H9 (cell line): ENCODE measurements at regions not wholly inside any gene's neighbourhood (a gene's known extent, or its start where the extent isn't known, plus 50 kb on each side); places are given as distances from the start of the nearest gene placed in this dataset.

Source experiments
- DNase-seq: peaks from one replicate; pipeline ENCODE4 v3.0.0-alpha.2; 2017
- H2AFZ ChIP-seq: one replicate; pipeline ENCODE4 v1.6.1; 2013; ENCODE audit warnings: mild to moderate bottlenecking, low read length, control low read depth, moderate library complexity
- H2AK5ac ChIP-seq: 2 replicates; pipeline ENCODE4 v1.6.1; 2013; ENCODE audit warnings: low read length, control low read depth, mixed read lengths; ENCODE audit not compliant: insufficient read length
- H2BK120ac ChIP-seq: one replicate; pipeline ENCODE4 v1.6.1; 2013; ENCODE audit warnings: low read depth, mild to moderate bottlenecking, low read length, control low read depth, inconsistent platforms; ENCODE audit not compliant: poor library complexity, severe bottlenecking
- H2BK12ac ChIP-seq: 2 replicates; pipeline ENCODE4 v1.6.1; 2013; ENCODE audit warnings: low read length, control low read depth, mixed read lengths, low read depth; ENCODE audit not compliant: insufficient read length
- H2BK15ac ChIP-seq: 2 replicates; pipeline ENCODE4 v1.6.1; 2013; ENCODE audit warnings: low read depth, low read length, control low read depth
- H2BK20ac ChIP-seq: one replicate; pipeline ENCODE4 v1.6.1; 2013; ENCODE audit warnings: low read depth, mild to moderate bottlenecking, low read length, control low read depth, inconsistent platforms; ENCODE audit not compliant: poor library complexity, severe bottlenecking
- H2BK5ac ChIP-seq: 2 replicates; pipeline ENCODE4 v1.6.1; 2013; ENCODE audit warnings: low read length, control low read depth, mixed read lengths; ENCODE audit not compliant: insufficient read length
- H3K14ac ChIP-seq: 2 replicates; pipeline ENCODE4 v1.6.1; 2013; ENCODE audit warnings: low read length, control low read depth; ENCODE audit not compliant: insufficient read depth
- H3K18ac ChIP-seq: 2 replicates; pipeline ENCODE4 v1.6.1; 2013; ENCODE audit warnings: low read depth, mild to moderate bottlenecking, mixed read lengths, low read length, control low read depth; ENCODE audit not compliant: insufficient read length
- H3K23ac ChIP-seq: 2 replicates; pipeline ENCODE4 v1.6.1; 2013; ENCODE audit warnings: low read length, control low read depth, mixed read lengths, low read depth; ENCODE audit not compliant: insufficient read length
- H3K23me2 ChIP-seq: 2 replicates; pipeline ENCODE4 v1.6.1; 2013; ENCODE audit warnings: low read depth, mild to moderate bottlenecking, mixed read lengths, low read length, control low read depth; ENCODE audit not compliant: insufficient read length, poor library complexity, severe bottlenecking
- H3K27ac ChIP-seq: 2 replicates; pipeline ENCODE4 v1.5.1; 2013; ENCODE audit warnings: low read length, control low read depth, mixed read lengths, low read depth; ENCODE audit not compliant: insufficient read length
- H3K27me3 ChIP-seq: 2 replicates; pipeline ENCODE4 v1.6.1; 2013; ENCODE audit warnings: low read length, control low read depth, inconsistent platforms; ENCODE audit not compliant: insufficient read depth
- H3K4ac ChIP-seq: 2 replicates; pipeline ENCODE4 v1.6.1; 2013; ENCODE audit warnings: low read depth, mild to moderate bottlenecking, control low read depth, inconsistent platforms, low read length, moderate library complexity
- H3K4me1 ChIP-seq: 2 replicates; pipeline ENCODE4 v1.6.1; 2013; ENCODE audit warnings: low read length, control low read depth, inconsistent platforms; ENCODE audit not compliant: insufficient read depth
- H3K4me2 ChIP-seq: 2 replicates; pipeline ENCODE4 v1.6.1; 2013; ENCODE audit warnings: low read length, control low read depth, mixed read lengths; ENCODE audit not compliant: insufficient read length, insufficient read depth
- H3K56ac ChIP-seq: 2 replicates; pipeline ENCODE4 v1.6.1; 2013; ENCODE audit warnings: low read depth, mild to moderate bottlenecking, mixed read lengths, low read length, control low read depth; ENCODE audit not compliant: insufficient read length
- H3K79me1 ChIP-seq: 2 replicates; pipeline ENCODE4 v1.6.1; 2013; ENCODE audit warnings: low read depth, mild to moderate bottlenecking, moderate library complexity, low read length, control low read depth, inconsistent platforms; ENCODE audit not compliant: insufficient read depth, poor library complexity, severe bottlenecking
- H3K79me2 ChIP-seq: 2 replicates; pipeline ENCODE4 v1.6.1; 2013; ENCODE audit warnings: low read length, control low read depth, inconsistent platforms; ENCODE audit not compliant: insufficient read depth
- H3K9ac ChIP-seq: 2 replicates; pipeline ENCODE4 v1.6.1; 2013; ENCODE audit warnings: low read length, control low read depth, mixed read lengths; ENCODE audit not compliant: insufficient read length; ENCODE audit errors: extremely low read depth
- H3K9me3 ChIP-seq: one replicate; pipeline ENCODE4 v1.6.1; 2013; ENCODE audit warnings: low read depth, low read length, inconsistent platforms; ENCODE audit not compliant: control insufficient read depth
- H3T11ph ChIP-seq: one replicate; pipeline ENCODE4 v1.6.1; 2013; ENCODE audit warnings: mild to moderate bottlenecking, low read length, control low read depth, inconsistent platforms
- H4K20me1 ChIP-seq: one replicate; pipeline ENCODE4 v1.6.1; 2013; ENCODE audit not compliant: control insufficient read depth, insufficient read length, insufficient read depth
- H4K5ac ChIP-seq: 2 replicates; pipeline ENCODE4 v1.6.1; 2013; ENCODE audit warnings: low read depth, mild to moderate bottlenecking, mixed read lengths, low read length, control low read depth; ENCODE audit not compliant: insufficient read length
- H4K8ac ChIP-seq: replicated peaks from 2 replicates; pipeline ENCODE4 v1.6.1; 2013; ENCODE audit warnings: low read length, control low read depth, mixed read lengths, low read depth; ENCODE audit not compliant: insufficient read length
- H4K91ac ChIP-seq: 2 replicates; pipeline ENCODE4 v1.6.1; 2013; ENCODE audit warnings: low read depth, mild to moderate bottlenecking, moderate library complexity, mixed read lengths, low read length, control low read depth; ENCODE audit not compliant: insufficient read length
- H3K27ac Mint-ChIP-seq, 3 experiments: 2 replicates in 2 of 3; 3 replicates in 1 of 3; pipeline ENCODE4 v1.8.0; 2020 to 2021; ENCODE audit warnings: mixed read lengths in 3 of 3, mild to moderate bottlenecking in 1 of 3, moderate library complexity in 1 of 3
- H3K27me3 Mint-ChIP-seq: 2 replicates; pipeline ENCODE4 v1.8.0; 2021; ENCODE audit warnings: low read depth, mild to moderate bottlenecking, moderate library complexity, mixed read lengths
- H3K36me3 Mint-ChIP-seq, 3 experiments: 2 replicates in 2 of 3; 3 replicates in 1 of 3; pipeline ENCODE4 v1.8.0; 2020 to 2021; ENCODE audit warnings: low read depth in 3 of 3, mixed read lengths in 3 of 3; ENCODE audit not compliant: insufficient read depth in 1 of 3
- H3K4me1 Mint-ChIP-seq, 2 experiments: 2 replicates each; pipeline ENCODE4 v1.8.0; 2020; ENCODE audit warnings: mixed read lengths in 2 of 2
- H3K4me3 Mint-ChIP-seq, 2 experiments: 2 replicates in 1 of 2; 3 replicates in 1 of 2; pipeline ENCODE4 v1.8.0; 2020 to 2021; ENCODE audit warnings: mild to moderate bottlenecking in 2 of 2, mixed read lengths in 2 of 2, moderate library complexity in 1 of 2
- H3K9me3 Mint-ChIP-seq, 2 experiments: 2 replicates in 1 of 2; 3 replicates in 1 of 2; pipeline ENCODE4 v1.8.0; 2020; ENCODE audit warnings: mild to moderate bottlenecking in 2 of 2, mixed read lengths in 2 of 2, moderate library complexity in 1 of 2
- WGBS: extraction: QIAGEN DNeasy Blood & Tissue Kit; methylation state at CpG from one replicate; pipeline ENCODE4 v1.1.7; 2013; ENCODE audit warnings: missing lambda C conversion rate, low lambda C conversion rate, mixed read lengths; ENCODE audit not compliant: insufficient read length; ENCODE audit errors: extremely low coverage; 5-methylcytosine and 5-hydroxymethylcytosine counted together
- TF ChIP-seq, protein P1 (sequence below): fragments of 200-600 bp; sonication (generic); conservative IDR thresholded peaks from 3 replicates; pipeline ENCODE4 v1.8.0; 2021; ENCODE audit warnings: antibody characterized with exemption, mild to moderate bottlenecking

DNA sequence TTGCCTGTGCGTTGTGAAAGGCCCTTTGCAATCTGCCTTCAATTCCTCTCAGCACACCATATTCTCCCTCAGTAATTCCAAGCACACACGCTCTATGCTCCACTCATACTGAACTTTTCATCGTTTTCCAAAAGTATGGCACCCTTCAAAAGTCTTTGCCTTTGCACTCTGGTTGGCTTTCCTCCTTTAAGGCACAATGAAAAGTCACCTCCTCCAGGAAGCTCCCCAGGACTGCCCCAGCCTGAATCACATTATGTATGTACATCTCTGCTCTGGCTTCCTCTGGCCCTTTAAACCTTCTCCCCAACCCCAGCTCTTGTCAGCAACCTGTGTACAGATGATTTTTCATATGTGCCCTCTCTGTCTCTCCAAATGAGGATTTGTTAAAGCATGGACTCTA lies 250.7 kb downstream of the MAF start:
- H3K9ac ChIP-seq = no peak overlapping the region
- no peak overlapping the region for H4K91ac ChIP-seq
- no peaks in the 10 kb centered on the region for H3K23me2 ChIP-seq
- H3K27ac Mint-ChIP-seq = peak overlapping the region in 1 of 3 experiments; percentile 2; a peak in 2 of 7 replicates
- no peak overlapping the region for H3K18ac ChIP-seq
- H3K27me3 ChIP-seq = no peaks in the 10 kb centered on the region
- H3K79me1 ChIP-seq = no peaks in the 10 kb centered on the region
- H4K20me1 ChIP-seq = no peaks in the 10 kb centered on the region
- H3K36me3 Mint-ChIP-seq = no peaks in the 10 kb centered on the region
- H3K4me1 Mint-ChIP-seq = peaks cover 34 to 36% of the 10 kb centered on the region in 2 experiments
- no peak overlapping the region for H3K14ac ChIP-seq
- H2BK120ac ChIP-seq = no peak overlapping the region
- H2AFZ ChIP-seq = no peak overlapping the region
- no peak overlapping the region for H2BK12ac ChIP-seq
- TF ChIP-seq, protein P1, sequence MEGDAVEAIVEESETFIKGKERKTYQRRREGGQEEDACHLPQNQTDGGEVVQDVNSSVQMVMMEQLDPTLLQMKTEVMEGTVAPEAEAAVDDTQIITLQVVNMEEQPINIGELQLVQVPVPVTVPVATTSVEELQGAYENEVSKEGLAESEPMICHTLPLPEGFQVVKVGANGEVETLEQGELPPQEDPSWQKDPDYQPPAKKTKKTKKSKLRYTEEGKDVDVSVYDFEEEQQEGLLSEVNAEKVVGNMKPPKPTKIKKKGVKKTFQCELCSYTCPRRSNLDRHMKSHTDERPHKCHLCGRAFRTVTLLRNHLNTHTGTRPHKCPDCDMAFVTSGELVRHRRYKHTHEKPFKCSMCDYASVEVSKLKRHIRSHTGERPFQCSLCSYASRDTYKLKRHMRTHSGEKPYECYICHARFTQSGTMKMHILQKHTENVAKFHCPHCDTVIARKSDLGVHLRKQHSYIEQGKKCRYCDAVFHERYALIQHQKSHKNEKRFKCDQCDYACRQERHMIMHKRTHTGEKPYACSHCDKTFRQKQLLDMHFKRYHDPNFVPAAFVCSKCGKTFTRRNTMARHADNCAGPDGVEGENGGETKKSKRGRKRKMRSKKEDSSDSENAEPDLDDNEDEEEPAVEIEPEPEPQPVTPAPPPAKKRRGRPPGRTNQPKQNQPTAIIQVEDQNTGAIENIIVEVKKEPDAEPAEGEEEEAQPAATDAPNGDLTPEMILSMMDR = no peak
- no peak overlapping the region for H2AK5ac ChIP-seq
- H4K8ac ChIP-seq = no peak overlapping the region
- H3K4me3 Mint-ChIP-seq = no peak overlapping the region
- no peak overlapping the region for H3K4me2 ChIP-seq
- H4K5ac ChIP-seq = no peak overlapping the region
- no peak overlapping the region for H2BK15ac ChIP-seq
- no peaks in the 10 kb centered on the region; the same call in none of the 2 replicates for H3K27me3 Mint-ChIP-seq
- no peak overlapping the region for H2BK20ac ChIP-seq
- no peak overlapping the region for H2BK5ac ChIP-seq
- DNase-seq = no peak
- H3K9me3 Mint-ChIP-seq = no peaks in the 10 kb centered on the region; a peak in 1 of 5 replicates
- H3K9me3 ChIP-seq = no peaks in the 10 kb centered on the region
- H3K79me2 ChIP-seq = no peaks in the 10 kb centered on the region
- H3K4me1 ChIP-seq = peaks cover 8% of the 10 kb centered on the region
- H3T11ph ChIP-seq = no peak overlapping the region
- no CpG with 5 or more reads among the region's 3 CpGs for WGBS
- H3K23ac ChIP-seq = no peak overlapping the region
- no peak overlapping the region for H3K56ac ChIP-seq
- H3K27ac ChIP-seq = no peak overlapping the region
- H3K4ac ChIP-seq = no peak overlapping the region
